ENCODE measurements at regions not wholly inside any gene's neighbourhood (a gene's known extent, or its start where the extent isn't known, plus 50 kb on each side); places are given as distances from the start of the nearest gene placed in this dataset.
"Not testable (repeated sequence)": the region's sequence is repeated elsewhere in the genome, so short reads cannot be mapped to it uniquely, and the experiment has no call there.

DNA sequence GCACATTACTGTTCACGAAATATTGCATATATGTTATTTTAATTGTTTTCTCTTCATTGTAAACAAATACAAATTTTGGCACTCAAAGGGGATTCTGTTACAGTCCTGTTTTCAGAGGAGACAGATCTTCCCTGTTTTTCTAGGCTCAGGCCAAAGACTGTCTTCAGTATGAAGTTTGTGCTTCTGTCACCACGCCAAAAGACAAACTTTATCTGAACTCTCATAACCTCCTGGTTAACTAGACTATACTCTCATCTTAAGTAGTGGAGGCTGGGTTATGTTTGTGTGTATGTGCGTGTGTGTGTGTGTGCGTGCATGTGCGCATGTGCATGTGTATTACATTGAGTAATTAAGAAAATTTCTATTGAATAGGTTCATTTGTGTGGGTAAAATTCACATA is 676.8 kb upstream of the HS3ST1 start:
- H4K20me1 ChIP-seq (ENCODE audit: insufficient read depth, low read length): no peaks in the 10 kb centered on the region
- no peak overlapping the region for H3K4me3 ChIP-seq (replicated peaks in 1 of 3; ENCODE audit: low read depth in 2 of 3, low read length in 3 of 3)
- Mint-ChIP-seq H3K9me3 (peaks cover 0 to 3% (median 0%) of the 10 kb centered on the region in 7 donors), H3K4me3 (no peak overlapping the region), H3K36me3 (no peaks in the 10 kb centered on the region), H3K27me3 (ENCODE audit: low read depth in 3 of 3) (no peaks in the 10 kb centered on the region), H3K27ac (no peak overlapping the region), H3K4me1 (peaks cover 1% of the 10 kb centered on the region)
- H3K9ac ChIP-seq (ENCODE audit: insufficient read depth, low read length, poor library complexity, severe bottlenecking): no peak overlapping the region
- H3K4me2 ChIP-seq (replicated peaks; ENCODE audit: extremely low read depth, low read length, poor library complexity, severe bottlenecking): no peak overlapping the region
- H2AFZ ChIP-seq (ENCODE audit: insufficient read depth, low read depth, low read length, poor library complexity, severe bottlenecking): no peak overlapping the region
- H3K4me1 ChIP-seq (ENCODE audit: control insufficient read depth in 1 of 2, insufficient read depth in 2 of 2, low read length in 2 of 2): peaks cover 1 to 2% of the 10 kb centered on the region in 2 donors
- no peaks in the 10 kb centered on the region for H3K27me3 ChIP-seq (ENCODE audit: control insufficient read depth in 2 of 2, insufficient read depth in 2 of 2, low read length in 2 of 2)
- no CpG with 5 or more reads among the region's 5 CpGs for WGBS (ENCODE audit: insufficient coverage)
- no peak overlapping the region for H3K27ac ChIP-seq (ENCODE audit: low read depth in 1 of 2, low read length in 2 of 2)
- H3K36me3 ChIP-seq (replicated peaks in 1 of 2; ENCODE audit: control insufficient read depth in 1 of 2, insufficient read depth in 2 of 2, low read length in 2 of 2): no peaks in the 10 kb centered on the region
- DNase-seq: no peak
- no peaks in the 10 kb centered on the region for H3K9me3 ChIP-seq (replicated peaks in 1 of 2; ENCODE audit: control insufficient read depth in 1 of 2, insufficient read depth in 1 of 2, low read length in 2 of 2)
- H3K79me2 ChIP-seq (ENCODE audit: insufficient read depth, low read length): no peaks in the 10 kb centered on the region
- intact Hi-C loops (cut with micrococcal nuclease): no loop called here
- TF ChIP-seq, protein P1, sequence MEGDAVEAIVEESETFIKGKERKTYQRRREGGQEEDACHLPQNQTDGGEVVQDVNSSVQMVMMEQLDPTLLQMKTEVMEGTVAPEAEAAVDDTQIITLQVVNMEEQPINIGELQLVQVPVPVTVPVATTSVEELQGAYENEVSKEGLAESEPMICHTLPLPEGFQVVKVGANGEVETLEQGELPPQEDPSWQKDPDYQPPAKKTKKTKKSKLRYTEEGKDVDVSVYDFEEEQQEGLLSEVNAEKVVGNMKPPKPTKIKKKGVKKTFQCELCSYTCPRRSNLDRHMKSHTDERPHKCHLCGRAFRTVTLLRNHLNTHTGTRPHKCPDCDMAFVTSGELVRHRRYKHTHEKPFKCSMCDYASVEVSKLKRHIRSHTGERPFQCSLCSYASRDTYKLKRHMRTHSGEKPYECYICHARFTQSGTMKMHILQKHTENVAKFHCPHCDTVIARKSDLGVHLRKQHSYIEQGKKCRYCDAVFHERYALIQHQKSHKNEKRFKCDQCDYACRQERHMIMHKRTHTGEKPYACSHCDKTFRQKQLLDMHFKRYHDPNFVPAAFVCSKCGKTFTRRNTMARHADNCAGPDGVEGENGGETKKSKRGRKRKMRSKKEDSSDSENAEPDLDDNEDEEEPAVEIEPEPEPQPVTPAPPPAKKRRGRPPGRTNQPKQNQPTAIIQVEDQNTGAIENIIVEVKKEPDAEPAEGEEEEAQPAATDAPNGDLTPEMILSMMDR (IDR thresholded peaks at IDR 0.05): no peak

DNA sequence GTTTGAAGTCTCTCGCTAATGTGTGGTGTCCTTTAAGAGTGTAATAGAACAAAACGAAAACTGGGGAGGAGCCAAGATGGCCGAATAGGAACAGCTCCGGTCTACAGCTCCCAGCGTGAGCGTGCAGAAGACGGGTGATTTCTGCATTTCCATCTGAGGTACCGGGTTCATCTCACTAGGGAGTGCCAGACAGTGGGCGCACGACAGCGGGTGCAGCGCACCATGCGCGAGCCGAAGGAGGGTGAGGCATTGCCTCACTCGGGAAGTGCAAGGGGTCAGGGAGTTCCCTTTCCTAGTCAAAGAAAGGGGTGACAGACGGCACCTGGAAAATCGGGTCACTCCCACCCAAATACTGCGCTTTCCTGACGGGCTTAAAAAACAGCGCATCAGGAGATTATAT is 661.2 kb upstream of the HS3ST1 start:
- H3K79me2 ChIP-seq (ENCODE audit: insufficient read depth, low read length); DNase-seq; H3K36me3 ChIP-seq (replicated peaks in 1 of 2; ENCODE audit: control insufficient read depth in 1 of 2, insufficient read depth in 2 of 2, low read length in 2 of 2); H3K36me3 Mint-ChIP-seq; H2AFZ ChIP-seq (ENCODE audit: insufficient read depth, low read depth, low read length, poor library complexity, severe bottlenecking); H3K27me3 ChIP-seq (ENCODE audit: control insufficient read depth in 2 of 2, insufficient read depth in 2 of 2, low read length in 2 of 2); H3K9ac ChIP-seq (ENCODE audit: insufficient read depth, low read length, poor library complexity, severe bottlenecking); H3K4me3 ChIP-seq (replicated peaks in 1 of 3; ENCODE audit: low read depth in 2 of 3, low read length in 3 of 3); H3K27ac Mint-ChIP-seq; H3K4me1 ChIP-seq (ENCODE audit: control insufficient read depth in 1 of 2, insufficient read depth in 2 of 2, low read length in 2 of 2); intact Hi-C loops (cut with micrococcal nuclease); H3K9me3 ChIP-seq (replicated peaks in 1 of 2; ENCODE audit: control insufficient read depth in 1 of 2, insufficient read depth in 1 of 2, low read length in 2 of 2); H3K4me2 ChIP-seq (replicated peaks; ENCODE audit: extremely low read depth, low read length, poor library complexity, severe bottlenecking); H4K20me1 ChIP-seq (ENCODE audit: insufficient read depth, low read length); H3K4me3 Mint-ChIP-seq; H3K27ac ChIP-seq (ENCODE audit: low read depth in 1 of 2, low read length in 2 of 2); H3K4me1 Mint-ChIP-seq; H3K27me3 Mint-ChIP-seq (ENCODE audit: low read depth in 3 of 3): not testable (repeated sequence)
- WGBS (ENCODE audit: insufficient coverage): 96% methylated on average over 17 of the region's 21 CpGs
- H3K9me3 Mint-ChIP-seq: peaks cover 8 to 23% (median 10%) of the 10 kb centered on the region in 7 donors
